GM12864 (cell line): ENCODE measurements at regions not wholly inside any gene's neighbourhood (a gene's known extent, or its start where the extent isn't known, plus 50 kb on each side); places are given as distances from the start of the nearest gene placed in this dataset.

Source experiments
- DNase-seq: peaks from one replicate; pipeline ENCODE4 v3.0.0-alpha.2; 2011; ENCODE audit warnings: low read depth
- H3K4me3 ChIP-seq: 2 replicates; pipeline ENCODE4 v1.5.1; 2011; ENCODE audit warnings: mild to moderate bottlenecking, low read depth, low read length, control low read depth
- CTCF ChIP-seq: IDR thresholded peaks from 2 replicates; pipeline ENCODE4 v1.5.1; 2011; ENCODE audit warnings: low read depth, mild to moderate bottlenecking, moderate library complexity, low read length, control low read depth, inconsistent platforms; ENCODE audit errors: missing control alignments

GRCh38 chr11:119805663-119806062, 76.7 kb upstream of the NECTIN1 start:
- TF ChIP-seq CTCF, result no peak
- DNase-seq, result no peak
- H3K4me3 ChIP-seq, result no peak overlapping the region

GRCh38 chr11:119804698-119805097, 75.7 kb upstream of the NECTIN1 start:
- no peak overlapping the region for H3K4me3 ChIP-seq
- no peak for DNase-seq
- no peak for TF ChIP-seq CTCF

- no peak for DNase-seq
- no peak overlapping the region for H3K4me3 ChIP-seq
- no peak for TF ChIP-seq CTCF
Measured at GRCh38 chr11:119803726-119804294, 74.8 kb upstream of the NECTIN1 start.

- no peak overlapping the region for H3K4me3 ChIP-seq
- no peak for DNase-seq
- TF ChIP-seq CTCF, result no peak
Measured at GRCh38 chr11:119803139-119803538, 74.1 kb upstream of the NECTIN1 start.

GRCh38 chr11:119802670-119803069, 73.7 kb upstream of the NECTIN1 start:
- TF ChIP-seq CTCF, result no peak
- DNase-seq, result no peak

GRCh38 chr11:119800619-119801018, 71.6 kb upstream of the NECTIN1 start:
- H3K4me3 ChIP-seq, result no peak overlapping the region
- no peak for TF ChIP-seq CTCF
- no peak for DNase-seq

More at GRCh38 chr11:119802670-119803069, 73.7 kb upstream of the NECTIN1 start:
- no peak overlapping the region for H3K4me3 ChIP-seq

- no peak for DNase-seq
- H3K4me3 ChIP-seq, result no peak overlapping the region
- TF ChIP-seq CTCF, result no peak
Measured at GRCh38 chr11:119800171-119800570, 71.2 kb upstream of the NECTIN1 start.
